Left forelimb (tissue), 1 donor: ENCODE measurements at regions not wholly inside any gene's neighbourhood (a gene's known extent, or its start where the extent isn't known, plus 50 kb on each side); places are given as distances from the start of the nearest gene placed in this dataset.
A peak's percentile ranks its signal among the peaks of the same experiment; 100 is the strongest.

Experiments
- DNase-seq: peaks from one replicate; pipeline ENCODE4 v3.0.0-alpha.2; 2018; ENCODE audit warnings: low spot score

DNA sequence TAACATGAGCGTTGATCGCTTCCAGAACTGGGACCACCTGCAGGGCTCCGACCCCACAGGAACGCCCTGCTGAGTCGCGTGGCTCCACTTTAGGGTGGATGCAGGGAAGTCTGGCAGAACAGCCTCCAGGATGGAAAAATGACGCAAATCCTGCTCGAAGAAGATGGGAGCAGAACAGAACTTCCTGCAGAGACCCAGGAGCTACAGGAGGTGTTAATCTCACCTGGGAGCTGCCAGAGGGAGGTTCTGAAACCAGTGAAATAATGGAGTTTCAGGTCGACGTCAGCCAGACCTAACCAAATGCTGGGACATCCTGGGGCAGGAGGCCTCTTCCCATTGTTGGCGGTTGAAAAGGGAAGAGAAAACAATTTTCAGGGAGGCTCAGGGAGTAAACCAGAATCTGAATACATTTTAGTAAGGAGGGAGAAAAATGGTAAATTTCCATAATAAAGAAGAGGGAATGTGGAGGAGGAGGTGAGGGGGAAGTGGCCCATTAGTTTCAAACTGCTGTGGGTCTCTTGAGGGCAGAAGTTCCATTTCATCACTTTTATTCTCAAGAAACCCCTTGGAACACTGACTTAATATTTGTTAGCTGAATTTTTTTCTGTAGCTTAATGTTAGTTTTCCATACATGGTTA, 558.4 kb upstream of the CDH4 start:
- DNase-seq, result no peak

DNA sequence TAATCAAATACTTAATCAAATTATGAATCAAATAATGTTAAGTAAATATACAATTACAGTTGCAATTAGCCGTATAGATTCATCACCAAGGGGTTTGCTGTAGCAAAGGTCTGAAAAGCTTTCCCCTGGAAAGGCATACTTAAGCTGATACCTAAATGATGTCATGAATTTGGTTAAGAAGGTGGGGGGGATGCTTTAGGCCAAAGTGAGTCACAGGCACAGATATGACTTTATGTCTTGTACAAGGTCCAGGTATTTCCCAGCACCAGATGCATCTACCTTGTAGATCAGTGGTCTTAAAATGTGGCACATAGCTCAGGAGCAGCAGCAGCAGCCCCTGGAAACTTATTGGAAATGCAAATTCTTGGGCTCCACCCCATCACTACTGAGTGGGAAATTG, 557.3 kb upstream of the CDH4 start:
- DNase-seq, result no peak

DNA sequence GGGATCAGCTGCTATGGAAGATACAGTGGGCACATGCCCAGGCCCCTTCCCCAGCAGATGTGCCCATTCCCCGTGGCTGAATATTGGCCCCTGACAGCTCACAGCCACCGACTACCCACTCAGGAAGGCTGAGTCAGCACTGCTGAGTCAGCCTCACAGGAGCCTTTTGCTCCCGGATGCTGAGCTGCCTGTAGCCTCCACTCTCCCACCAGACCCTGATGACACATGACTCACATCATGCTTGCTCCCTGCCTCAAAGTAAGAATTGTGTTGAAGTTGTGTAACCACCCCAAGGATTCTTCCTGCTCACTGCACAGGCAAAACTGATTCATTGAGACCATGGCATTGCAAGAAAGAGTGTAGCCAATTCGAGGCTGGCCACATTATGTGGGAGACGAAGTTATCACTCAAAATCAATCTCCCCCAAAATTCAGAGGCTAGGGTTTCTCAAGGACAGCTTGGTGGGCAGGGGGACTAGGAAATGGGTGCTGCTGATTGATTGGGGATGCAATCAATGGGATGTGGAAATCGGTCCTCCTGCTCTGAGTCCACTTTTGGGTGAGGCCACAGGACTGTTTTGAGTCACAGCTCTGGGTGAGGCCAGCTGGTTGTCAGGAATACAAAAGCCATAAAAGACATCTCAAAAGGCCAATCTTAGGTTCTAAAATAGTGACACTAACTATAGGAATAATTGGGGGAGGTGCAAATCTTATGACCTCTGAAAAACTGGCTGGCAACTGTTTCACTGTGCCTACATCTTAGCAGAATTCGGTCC, 556.6 kb upstream of the CDH4 start:
- no peak for DNase-seq

DNA sequence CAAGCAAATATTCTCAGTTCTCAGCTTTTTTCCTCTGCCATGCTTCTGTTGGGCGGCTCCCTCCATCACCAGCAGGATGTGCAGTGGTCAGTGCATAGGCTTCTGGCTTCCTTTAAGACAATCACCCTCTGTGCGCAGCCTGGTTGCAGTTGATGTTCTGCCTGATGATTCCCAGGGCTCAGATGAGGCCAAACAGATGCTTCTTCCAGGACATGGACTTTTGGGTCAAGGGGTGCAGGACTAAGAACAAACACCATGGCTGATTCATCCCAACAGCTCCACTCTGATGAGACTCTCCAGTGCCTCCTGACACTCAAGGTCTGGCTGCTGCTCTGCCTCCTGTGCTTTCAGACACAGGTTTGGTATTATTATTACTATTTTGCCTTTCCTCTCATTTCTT, 554.8 kb upstream of the CDH4 start:
- no peak for DNase-seq

DNA sequence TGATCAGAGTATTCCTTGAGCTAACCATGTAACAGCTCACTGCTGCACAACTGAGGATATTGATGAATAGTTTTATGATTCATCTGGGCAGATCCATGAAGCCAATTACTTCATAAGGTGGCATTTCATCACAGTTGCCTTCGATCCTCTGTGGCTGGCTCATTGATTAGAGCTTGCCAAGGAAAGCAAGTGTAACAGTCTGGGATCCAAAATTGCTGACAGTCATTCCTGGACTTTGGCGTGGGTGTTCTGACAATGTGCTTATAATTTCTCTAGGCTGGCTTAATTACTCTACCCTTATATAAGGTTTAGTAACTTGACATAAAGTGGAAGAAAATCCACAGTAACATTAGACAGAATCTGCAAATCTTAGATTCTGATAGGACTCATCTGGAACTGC, 551.3 kb upstream of the CDH4 start:
- no peak for DNase-seq

DNA sequence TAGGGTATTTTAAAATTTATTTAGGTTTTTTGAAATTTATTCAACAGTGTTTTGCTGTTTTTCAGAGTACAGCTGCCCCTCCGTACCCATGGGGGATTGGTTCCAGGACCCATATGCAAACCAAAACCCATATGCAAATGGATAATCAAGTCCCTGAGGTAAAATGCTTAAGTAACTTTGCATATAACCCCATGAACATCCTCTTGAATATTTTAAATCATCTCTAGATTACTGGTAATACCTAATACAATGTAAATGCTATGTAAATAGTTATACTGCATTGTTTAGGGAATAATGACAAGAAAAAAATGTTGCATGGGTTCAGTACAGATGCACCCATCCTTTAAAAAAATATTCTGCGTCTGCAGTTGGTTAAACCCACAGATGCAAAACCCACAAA, 547.9 kb upstream of the CDH4 start:
- DNase-seq, result no peak

DNA sequence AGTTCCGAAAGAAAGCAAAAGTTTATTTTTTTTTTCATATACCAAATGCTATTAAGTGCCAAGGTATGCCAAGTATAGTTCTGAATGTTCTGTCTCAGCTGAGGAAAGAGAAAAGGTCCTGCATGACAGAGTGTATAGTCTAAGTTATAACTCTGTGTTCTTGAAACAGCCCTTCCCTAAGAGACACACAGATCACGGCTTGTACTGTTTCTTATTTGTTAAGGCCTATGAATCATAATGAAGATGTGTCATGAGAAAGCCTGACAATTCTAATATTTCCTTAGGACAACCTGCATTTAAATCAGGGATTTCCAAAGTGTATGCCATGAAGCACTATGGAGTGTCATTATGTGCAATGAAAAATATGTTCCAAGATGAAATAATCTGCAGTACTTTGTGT, 538.7 kb upstream of the CDH4 start:
- DNase-seq, result no peak

DNA sequence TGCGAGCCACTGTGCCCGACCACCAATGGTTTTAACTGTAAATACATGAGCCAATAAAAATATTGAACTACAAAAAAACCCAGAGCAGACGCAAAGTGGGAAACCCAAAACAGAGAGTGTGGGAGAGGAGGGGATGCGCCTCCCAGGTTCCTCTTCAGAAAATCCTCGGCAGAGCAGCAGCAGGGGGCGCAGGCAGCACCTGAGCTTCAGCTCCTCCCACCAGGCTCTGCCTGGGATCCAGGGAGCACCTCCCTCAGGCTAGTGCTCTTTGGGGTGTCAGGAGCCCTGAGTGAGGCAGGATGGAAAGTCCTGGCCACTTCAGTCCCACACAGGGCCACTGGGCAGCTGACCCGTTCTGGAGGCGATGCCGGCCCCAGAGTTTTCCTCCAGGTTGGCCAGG, 536.9 kb upstream of the CDH4 start:
- no peak for DNase-seq

DNA sequence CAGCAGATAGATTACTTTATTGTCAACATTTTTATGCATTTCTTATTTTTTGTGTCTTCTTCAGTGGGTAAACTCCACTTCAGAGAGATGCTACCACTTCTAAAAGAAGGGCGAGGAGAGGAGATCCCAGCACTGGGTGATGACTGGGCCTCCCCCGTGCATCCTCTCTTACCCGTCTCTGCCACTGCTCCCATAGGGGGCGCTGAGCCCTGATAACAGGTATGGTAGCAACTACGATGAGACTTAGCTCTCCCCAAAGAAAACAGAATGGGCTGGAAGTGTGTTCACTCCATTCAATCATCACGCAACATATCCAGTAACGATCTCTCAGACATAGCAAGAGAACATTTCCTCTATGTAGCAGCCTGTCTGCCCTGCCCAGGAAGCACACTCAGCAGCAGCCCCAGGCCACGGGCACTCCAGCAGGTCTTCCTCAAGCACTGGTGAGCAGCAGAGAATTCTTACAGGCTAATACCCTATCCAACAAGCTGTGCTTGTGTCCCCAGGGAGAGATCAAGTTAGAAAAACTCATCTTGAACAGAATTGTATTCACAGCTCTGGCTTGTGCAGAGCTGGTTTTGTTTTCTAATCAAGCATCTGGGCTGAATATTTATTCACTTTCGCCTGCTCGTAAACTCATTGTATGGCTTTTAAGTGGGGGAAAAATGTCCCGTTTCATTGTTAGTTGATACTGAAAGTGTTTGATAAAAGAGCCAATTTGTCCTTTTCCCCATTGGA, 533.1 kb upstream of the CDH4 start:
- DNase-seq, result no peak

DNA sequence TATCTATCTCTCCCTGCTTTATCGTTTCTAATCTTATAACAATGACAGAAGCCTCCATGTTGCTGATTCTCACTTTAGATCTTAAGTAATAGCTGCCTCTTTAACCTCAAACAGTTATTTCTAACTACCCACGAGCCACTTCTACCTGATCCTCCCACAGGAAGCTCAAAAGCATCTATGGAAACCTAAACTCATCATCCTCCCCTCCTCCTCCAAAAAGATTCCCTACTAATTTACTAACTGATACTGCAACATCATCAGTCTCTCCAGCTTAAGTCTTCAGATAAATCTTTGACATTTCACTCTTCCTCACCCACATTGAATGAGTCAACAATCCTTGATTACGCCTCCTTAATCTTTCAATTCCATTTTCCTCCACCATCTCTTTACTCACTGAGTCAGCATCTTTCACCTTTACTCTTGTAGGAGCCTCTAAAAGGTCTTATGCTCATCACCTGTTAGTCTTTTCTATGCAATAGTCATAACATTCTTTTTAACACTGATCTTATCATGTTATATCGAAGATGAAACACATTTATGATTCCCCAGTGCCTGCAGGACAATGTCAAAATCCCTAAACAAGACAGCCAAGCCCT, 526.7 kb upstream of the CDH4 start:
- DNase-seq, result no peak

DNA sequence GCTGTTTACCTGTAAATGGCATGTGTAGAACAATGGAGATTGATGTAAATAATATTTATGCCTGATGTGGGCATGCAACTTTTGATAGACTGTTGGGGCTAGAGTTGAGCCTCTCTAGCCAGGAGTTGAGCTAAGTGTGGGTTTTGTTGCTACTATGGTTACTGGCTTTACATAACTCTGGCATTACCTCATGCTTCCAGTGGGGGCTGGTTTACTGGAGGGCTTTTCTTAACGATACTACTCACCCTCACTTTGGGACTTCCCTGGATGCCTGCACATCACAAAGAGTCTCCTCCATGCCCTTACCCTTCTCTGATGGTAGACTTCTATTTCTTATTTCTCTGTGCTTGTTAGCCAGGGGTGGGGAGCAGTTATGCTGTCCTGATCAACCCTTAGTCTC, 524.6 kb upstream of the CDH4 start:
- no peak for DNase-seq

DNA sequence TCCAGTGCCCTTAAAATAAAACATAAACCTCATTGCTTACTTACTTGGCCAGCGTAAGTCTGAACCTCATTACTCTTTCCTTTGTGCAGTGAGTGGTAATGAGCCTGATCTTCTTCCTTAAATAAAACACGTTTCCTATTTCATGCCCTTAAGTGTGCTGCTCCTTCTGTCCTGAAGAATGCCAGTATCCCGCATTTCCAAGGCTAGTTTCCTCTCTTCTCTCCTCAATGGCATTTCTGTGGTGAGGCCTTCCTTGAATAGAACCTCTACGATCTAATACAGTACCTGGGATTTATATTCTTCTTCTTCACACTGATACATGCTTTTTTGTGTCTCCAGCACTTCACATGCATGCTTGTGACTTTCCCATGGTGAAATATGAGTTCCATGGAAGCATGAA, 523.4 kb upstream of the CDH4 start:
- DNase-seq, result no peak

DNA sequence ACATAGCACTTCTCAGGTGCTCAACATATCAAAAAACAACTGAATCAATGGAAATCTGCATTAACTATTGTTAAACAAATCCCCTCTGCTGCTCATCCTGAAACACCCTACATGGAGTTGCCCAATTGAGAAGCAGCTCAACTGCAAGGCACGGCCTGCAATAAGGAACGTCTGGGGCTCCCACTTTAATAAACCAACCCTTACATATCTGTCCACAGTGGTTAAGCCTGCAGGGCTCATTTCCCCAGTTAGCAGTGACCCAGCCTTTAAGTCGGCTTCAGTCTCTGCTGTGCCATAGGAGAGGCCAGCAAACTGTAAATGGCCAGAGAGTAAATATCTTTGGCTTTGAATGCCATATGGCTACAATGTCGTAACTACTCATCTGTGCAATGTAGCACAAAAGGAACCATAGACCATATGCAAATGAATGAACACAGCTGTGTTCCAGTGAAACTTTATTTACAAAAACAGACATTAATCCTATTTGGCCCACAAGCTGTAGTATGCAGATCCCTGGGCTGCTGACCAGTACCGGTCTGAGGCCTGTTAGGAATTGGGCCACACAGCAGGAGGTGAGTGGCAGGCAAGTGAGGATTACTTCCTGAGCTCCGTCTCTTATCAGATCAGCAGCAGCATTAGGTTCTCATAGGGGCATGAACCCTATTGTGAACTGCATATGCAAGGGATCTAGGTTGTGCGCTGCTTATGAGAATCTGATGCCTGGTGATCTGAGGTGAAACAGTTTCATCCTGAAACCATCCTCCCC, 522.7 kb upstream of the CDH4 start:
- DNase-seq, result no peak

DNA sequence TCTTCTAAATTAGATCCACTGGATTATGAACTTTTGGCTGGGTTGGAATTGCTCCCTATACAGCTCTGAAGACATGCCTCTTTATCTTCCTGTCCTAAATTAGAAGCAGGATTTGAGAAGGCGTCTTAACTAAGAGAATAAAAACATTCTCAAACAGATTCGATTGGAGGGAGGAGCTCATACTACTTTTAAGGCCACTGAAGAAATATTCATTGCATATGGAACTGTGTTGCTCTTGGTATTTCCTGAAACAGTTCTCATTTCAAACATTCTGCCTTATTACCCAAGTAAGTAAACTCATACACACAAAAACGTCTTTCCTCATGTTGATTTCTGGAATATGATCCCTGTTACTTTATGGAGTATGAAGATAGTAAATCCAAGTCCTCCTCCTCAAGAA, 519.7 kb upstream of the CDH4 start:
- no peak for DNase-seq

DNA sequence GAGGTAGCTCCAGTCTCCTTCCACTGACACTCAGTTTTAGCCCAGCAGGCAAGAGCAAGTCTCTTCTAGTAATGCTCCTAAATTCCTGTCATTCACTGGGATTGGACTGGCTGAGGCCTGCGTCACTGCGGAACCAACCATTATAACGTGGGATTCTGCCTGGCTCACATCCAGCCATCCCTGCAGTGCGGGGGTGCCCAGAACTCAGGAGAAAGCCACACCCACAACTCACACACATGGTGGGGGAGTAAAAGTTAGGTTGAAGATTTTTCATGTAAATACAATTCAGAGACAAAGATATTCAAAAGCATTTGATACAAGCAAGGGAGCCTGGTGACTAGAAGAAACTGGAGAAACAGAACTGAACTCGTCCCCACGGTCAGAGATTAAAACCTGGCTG, 504.0 kb upstream of the CDH4 start:
- DNase-seq, result no peak

DNA sequence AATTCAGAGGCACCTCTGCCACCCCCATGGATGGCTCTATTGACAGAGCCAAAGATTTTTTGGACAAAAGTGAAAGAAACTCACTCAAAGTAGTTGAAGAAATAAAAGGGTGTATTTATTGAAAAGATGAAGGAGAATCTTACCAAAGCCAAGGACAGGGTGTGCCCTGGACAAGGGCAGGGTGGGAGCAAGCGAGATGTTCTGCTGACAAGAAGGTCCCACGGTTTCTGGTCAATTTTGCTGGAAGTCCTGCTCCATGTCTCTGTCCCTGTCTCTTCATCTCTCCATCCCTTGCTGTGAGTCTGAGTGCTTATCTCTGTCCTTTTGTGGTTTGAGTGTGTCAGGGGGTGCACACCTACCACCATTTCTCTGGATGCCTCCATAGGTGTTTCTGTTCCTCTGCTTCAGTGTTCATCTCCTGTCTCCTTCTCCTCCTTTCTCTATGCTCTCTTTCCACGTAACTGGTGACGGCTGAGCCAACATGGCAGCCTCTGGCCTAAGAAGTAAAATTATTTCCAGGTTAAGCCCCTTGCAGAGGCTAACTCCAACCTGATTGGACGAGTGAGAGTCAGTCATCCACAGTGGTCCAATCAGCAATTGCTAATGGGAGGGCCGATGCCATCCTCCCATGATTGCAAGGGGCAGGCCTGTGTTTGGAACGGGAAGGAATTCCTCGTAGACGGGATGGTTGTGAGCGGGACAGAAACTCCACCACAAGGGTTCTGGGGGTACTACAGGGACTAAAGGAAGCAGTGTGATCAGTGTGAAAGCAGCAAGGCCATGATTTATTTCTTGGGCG, 502.1 kb upstream of the CDH4 start:
- no peak for DNase-seq

DNA sequence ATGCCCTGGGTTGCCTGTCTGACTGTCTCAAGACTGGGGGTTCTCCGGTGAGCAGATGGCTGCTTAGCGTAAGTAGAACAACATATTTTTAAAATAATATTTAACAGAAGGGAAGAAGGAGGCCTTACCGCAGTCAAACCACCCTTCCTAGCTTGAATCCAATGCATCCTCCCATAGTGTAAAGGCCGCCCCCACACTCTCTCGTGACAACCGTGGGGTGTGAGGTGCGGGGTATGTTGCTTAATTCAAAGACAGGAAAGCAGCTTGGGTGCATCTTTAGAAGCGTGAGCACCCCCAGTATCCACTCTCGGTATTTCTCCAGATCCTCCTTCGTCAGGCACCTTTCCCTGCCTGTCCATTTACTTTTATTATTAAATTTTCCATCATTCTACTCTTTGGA, 501.2 kb upstream of the CDH4 start:
- no peak for DNase-seq

DNA sequence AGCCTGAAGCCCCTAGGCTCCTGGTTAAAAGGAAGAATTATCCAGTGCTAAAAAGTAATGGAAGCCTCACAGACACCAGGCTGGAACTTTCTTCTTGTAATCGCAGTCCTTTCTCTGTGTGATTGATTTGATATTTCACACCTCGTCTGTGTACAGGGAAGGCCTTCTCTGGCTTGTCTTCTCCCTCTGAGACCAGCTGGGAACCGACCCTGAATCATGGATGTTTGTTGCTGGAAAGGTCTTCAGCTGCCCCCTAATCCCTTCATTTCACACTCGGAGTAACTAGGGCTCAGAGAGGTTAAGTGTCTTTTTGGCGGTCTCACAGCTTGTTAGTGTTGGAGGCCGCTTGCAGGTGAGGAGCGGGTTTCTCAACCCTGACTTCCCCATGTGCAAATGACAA, 500.2 kb upstream of the CDH4 start:
- DNase-seq, result no peak

DNA sequence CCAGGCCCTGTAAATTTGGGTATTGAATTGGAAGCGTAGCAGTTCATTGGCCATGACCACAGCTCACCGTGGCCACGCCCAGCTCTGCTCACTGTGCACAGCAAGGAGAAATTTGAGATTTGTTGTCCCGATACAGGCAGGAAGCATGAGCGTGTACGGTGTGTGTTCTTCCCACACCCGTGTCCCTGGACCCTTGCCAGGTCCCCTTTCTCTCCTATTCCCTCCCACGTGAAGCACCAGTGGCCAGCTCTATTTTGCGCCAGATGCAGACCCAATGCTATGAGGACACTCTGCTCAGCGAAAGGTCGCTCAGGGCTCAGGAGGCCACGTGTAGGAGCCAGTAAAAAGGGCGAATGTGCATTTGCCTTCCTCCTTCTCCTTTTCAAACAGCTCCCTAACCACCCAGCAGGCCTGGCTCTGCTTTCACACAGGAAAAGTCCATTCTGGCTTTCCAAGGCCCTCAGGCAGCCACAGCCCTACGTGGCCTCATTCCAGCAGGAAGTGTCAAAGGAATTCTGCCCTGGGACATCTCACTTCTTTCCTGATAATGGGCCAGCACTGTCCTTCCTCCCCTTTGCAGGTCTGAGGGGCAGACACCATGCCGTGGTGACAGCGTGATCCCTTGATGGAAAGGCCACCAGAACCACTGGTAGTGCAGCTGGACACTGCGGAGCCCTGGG, 499.2 kb upstream of the CDH4 start:
- DNase-seq, result peak; percentile 75

DNA sequence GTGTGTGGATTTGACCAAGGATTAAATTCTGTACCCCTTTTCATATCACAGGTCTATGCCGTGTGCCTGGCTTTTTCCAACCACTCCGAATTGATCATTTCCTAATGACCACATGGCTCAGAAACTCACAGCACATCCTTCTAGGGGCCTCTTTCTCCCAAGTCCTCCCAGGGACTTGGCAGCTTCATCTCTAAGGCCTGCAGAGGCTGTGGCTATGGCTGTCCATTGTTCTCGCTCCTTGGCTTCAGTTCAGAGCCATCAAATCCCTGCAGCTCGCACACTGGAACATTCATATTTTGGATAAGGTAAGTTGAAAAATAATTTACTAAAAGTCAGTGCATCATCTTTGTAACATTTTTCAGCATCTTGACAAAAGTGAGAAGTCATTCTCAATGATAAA, 497.2 kb upstream of the CDH4 start:
- DNase-seq, result no peak

DNA sequence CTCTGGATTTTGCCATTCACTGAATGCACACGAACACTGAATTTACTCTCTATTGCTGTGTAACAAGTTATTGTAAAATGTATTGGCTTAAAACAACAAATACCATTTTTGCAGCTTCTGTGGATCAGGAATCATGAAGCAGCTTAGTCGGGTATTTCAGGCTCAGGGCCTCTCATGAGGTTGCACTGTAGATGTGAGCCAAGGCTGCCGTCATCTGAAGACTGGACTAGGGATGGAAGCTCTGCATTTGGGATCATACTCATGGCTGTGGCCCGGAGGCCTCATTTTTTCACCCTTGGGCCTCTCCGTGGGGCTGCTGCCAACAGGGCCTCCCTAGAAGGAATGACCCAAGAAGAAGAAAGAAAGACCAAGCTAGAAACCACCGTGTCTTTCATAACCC, 492.4 kb upstream of the CDH4 start:
- DNase-seq, result no peak
